Small intestine (tissue), 7 donors: ENCODE measurements at regions not wholly inside any gene's neighbourhood (a gene's known extent, or its start where the extent isn't known, plus 50 kb on each side); places are given as distances from the start of the nearest gene placed in this dataset.
A peak's percentile ranks its signal among the peaks of the same experiment; 100 is the strongest.

Source experiments
- DNase-seq, 2 donors: peaks; one replicate each; pipeline versions ENCODE4 v3.0.0 to v3.0.0-alpha.2; 2013
- FAIRE-seq: peaks from 2 replicates; lab custom pipeline; 2012; peaks lifted over from hg19 to GRCh38; lab: Jason Lieb, UNC
- H3K27ac ChIP-seq, 3 donors: one replicate each; pipeline ENCODE4 v1.5.1; 2013; ENCODE audit warnings: low read length in 2 of 3, mild to moderate bottlenecking in 2 of 3, control low read depth in 1 of 3, inconsistent platforms in 1 of 3, low read depth in 1 of 3, moderate library complexity in 1 of 3
- H3K27me3 ChIP-seq, 3 donors: one replicate each; pipeline ENCODE4 v1.6.1; 2013; ENCODE audit warnings: low read length in 3 of 3, inconsistent platforms in 1 of 3; ENCODE audit not compliant: control insufficient read depth in 3 of 3, insufficient read depth in 3 of 3
- H3K36me3 ChIP-seq, 3 donors: one replicate each; pipeline ENCODE4 v1.6.1; 2013; ENCODE audit warnings: low read length in 3 of 3, inconsistent platforms in 1 of 3, low read depth in 1 of 3, mild to moderate bottlenecking in 1 of 3, moderate library complexity in 1 of 3; ENCODE audit not compliant: control insufficient read depth in 3 of 3, insufficient read depth in 2 of 3
- H3K4me1 ChIP-seq, 3 donors: one replicate each; pipeline ENCODE4 v1.6.1; 2013; ENCODE audit warnings: low read length in 2 of 3, inconsistent platforms in 1 of 3, low read depth in 1 of 3, mild to moderate bottlenecking in 1 of 3, moderate library complexity in 1 of 3; ENCODE audit not compliant: control insufficient read depth in 3 of 3, insufficient read depth in 2 of 3
- H3K4me3 ChIP-seq, 3 donors: one replicate each; pipeline ENCODE4 v1.5.1; 2013; ENCODE audit warnings: low read length in 3 of 3, control low read depth in 1 of 3, inconsistent platforms in 1 of 3, low read depth in 1 of 3, mild to moderate bottlenecking in 1 of 3, moderate library complexity in 1 of 3
- H3K9me3 ChIP-seq, 2 donors: one replicate each; pipeline ENCODE4 v1.6.1; 2013; ENCODE audit warnings: low read depth in 1 of 2, low read length in 1 of 2; ENCODE audit not compliant: control insufficient read depth in 2 of 2, insufficient read depth in 1 of 2
- WGBS, 3 donors: extraction: QIAGEN DNeasy Blood & Tissue Kit; methylation state at CpG; one replicate each; pipeline ENCODE4 v1.1.7; 2013; 5-methylcytosine and 5-hydroxymethylcytosine counted together
- donor health status: healthy with polysubstance abuse.
- donor health status: control.
- donor health status: control.
- donor health status: Bipolar disorder and iron deficiency.
- donor health status: healthy.

DNA sequence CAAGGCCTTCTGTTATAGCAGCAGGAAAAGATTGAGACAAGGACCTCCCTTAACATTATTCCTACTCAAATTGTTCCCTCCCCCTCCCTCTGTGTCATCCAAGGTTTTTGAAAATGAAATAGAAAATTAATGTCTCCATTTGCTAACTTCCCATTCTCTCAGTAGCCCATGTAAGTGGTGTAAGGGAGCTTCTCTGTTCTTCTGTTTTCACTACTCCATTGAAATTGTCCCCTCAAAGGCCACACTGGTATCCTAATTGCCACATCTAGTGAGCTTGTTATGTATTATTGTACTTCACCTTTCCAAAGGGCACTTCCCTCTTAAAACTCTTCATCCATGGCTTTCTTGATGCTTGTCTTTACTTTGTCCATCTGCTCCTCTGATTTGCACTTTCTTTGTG, 131.2 kb upstream of the PIK3R1 start:
- Histone ChIP-seq H3K4me1 (no peaks in the 10 kb centered on the region), H3K4me3 (no peak overlapping the region), H3K36me3 (no peaks in the 10 kb centered on the region), H3K27me3 (no peaks in the 10 kb centered on the region), H3K27ac (no peak overlapping the region), H3K9me3 (no peaks in the 10 kb centered on the region)
- DNase-seq (no peak), FAIRE-seq (no peak)

DNA sequence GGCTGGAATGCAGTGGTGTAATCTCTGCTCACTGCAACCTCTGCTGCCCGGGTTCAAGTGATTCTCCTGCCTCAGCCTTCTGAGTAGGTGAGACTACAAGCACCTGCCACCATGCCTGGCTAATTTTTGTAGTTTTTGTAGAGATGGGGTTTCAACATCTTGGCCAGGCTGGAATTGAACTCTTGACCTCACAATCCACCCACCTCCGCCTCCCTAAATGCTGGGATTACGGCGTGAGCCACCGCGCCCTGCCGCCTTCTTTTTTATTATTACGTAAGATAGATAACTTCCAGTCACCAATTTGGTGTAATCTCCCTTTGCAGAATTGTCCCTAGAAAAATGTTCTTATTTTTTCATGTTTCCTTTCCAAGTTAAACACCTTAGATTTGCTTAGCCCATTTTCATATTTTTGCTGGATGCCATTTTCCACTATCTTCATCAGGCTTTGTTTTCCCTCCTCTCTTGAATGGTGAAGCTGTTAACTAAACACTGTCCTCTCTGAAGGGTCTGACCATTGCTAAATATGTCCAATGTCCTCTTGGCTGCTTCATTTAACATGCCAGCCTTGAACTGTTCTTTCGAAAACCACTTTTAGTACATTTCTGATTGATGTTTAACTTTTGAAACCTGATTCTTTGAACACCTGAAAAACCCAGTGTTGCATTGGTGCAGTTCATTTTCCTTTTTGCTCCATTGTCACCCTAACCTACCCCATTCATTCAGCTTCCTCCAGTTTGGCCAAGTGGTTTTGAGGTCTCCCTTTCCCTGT, 135.1 kb upstream of the PIK3R1 start:
- WGBS, 3 donors = 74 to 81% (median 78%) methylated on average over 9 of the region's 9 CpGs
- H3K4me3 ChIP-seq = no peak overlapping the region
- H3K27me3 ChIP-seq = no peaks in the 10 kb centered on the region
- H3K4me1 ChIP-seq = no peaks in the 10 kb centered on the region
- DNase-seq = no peak
- H3K27ac ChIP-seq = no peak overlapping the region
- no peaks in the 10 kb centered on the region for H3K36me3 ChIP-seq
- no peak for FAIRE-seq
- no peaks in the 10 kb centered on the region for H3K9me3 ChIP-seq

DNA sequence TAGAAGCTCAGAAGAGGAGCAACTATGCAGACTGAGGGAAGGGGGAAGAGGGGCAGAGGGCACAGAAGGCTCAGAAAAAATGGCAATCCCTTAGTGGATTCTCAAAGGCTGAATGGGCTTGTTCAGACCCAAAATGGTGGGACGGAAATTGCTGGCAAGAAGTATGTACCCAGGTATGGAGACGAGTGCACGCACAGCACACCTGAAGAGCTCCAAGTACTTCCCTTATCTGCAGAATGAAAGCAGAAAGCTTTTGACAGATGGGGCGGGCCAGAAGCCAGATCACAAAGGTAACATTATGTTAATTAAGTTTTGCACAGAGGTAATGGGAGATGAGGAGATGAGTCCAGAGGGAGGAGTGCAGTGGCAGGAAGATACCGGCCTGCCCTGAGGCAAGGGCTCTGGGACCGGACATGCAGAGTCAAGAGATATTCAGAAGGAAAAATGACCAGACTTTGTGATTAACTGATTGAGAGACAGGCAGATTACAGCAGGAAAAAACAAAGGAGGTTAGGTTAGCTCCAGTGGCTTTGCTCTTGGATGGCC, 138.1 kb upstream of the PIK3R1 start:
- H3K27ac ChIP-seq = no peak overlapping the region
- no peaks in the 10 kb centered on the region for H3K36me3 ChIP-seq
- DNase-seq = peak in 1 of 2 donors; percentile 28
- 32 to 78% (median 52%) methylated on average over 6 of the region's 6 CpGs for WGBS, 3 donors
- no peaks in the 10 kb centered on the region for H3K9me3 ChIP-seq
- peaks cover 0 to 5% (median 0%) of the 10 kb centered on the region in 3 donors for H3K4me1 ChIP-seq
- no peaks in the 10 kb centered on the region for H3K27me3 ChIP-seq
- no peak overlapping the region for H3K4me3 ChIP-seq
- FAIRE-seq = no peak

DNA sequence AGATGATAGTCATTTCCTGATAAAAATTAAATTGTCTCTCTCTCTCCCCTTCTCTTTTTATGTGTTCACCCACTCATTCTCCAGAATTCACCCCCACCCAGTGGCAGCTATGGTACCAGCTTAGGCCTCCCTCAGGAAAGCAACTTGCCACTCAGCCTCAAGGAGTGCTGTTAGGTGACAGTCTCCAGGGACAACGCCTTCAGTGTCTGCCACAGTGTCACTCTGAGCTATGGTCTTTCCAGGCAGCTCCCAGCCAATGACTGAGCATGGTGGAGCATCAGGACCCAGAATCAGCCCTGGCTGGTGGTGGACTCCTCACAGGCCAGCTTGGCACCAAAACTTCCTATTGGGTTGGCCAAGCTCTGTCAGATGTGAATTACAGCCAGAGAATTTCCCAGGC, 140.9 kb upstream of the PIK3R1 start:
- DNase-seq = no peak
- H3K36me3 ChIP-seq = no peaks in the 10 kb centered on the region
- H3K27me3 ChIP-seq = no peaks in the 10 kb centered on the region
- no peaks in the 10 kb centered on the region for H3K9me3 ChIP-seq
- WGBS, 3 donors = 61 to 80% (median 75%) methylated on average over 1 of the region's 1 CpG
- no peak overlapping the region for H3K4me3 ChIP-seq
- no peak for FAIRE-seq
- H3K4me1 ChIP-seq = peaks cover 0 to 5% (median 0%) of the 10 kb centered on the region in 3 donors
- no peak overlapping the region for H3K27ac ChIP-seq

DNA sequence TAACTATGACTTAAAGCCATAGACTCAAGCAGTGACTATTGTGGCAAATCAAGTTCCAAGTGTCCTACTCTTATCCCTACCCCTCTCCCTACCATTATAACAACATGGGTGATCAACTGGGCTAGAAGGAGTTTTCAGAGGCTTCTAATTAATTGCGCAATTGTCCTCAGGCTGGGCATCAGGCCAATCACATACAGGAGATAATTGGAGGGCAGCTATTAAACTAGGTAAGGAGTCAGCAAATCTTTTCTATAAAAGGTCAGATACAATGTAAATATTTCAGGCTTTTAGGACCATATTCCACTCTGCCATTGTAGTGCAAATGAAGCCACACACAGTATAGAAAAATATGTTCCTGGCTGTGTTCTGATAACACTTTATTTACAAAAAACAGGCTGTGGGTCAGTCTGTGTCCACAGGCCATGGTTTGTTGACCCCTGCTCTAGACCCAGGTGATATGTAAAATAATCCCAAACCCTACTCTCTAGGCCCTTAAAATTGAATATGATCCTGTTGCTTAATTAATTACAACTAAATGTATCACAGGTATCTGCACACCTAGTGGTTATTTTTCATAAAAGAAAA, 141.4 kb upstream of the PIK3R1 start:
- no peaks in the 10 kb centered on the region for H3K27me3 ChIP-seq
- WGBS, 3 donors = 10 to 60% (median 52%) methylated on average over 1 of the region's 1 CpG
- no peak overlapping the region for H3K27ac ChIP-seq
- no peak overlapping the region for H3K4me3 ChIP-seq
- DNase-seq = peak in 1 of 2 donors; percentile 81
- no peaks in the 10 kb centered on the region for H3K36me3 ChIP-seq
- H3K4me1 ChIP-seq = peaks cover 0 to 5% (median 0%) of the 10 kb centered on the region in 3 donors
- no peaks in the 10 kb centered on the region for H3K9me3 ChIP-seq
- FAIRE-seq = no peak

DNA sequence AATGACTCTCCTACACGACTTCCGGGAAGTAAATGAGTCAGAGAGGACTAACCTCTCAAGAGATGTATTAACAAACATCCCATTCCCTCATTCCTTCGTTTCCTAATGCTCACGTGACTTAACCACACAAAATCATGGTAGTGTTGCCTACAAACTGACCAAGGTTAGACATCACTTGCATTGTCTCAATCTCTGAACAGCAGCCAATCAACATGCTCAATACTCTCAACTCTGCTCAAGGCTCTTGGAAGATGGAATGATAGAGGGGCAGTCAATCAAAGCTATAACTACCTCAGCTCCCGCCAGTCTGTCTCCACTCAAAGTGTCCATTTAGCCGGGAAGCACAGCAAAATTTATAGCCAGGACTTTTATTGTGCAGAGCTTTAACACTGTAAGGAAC, 143.8 kb upstream of the PIK3R1 start:
- H3K36me3 ChIP-seq = no peaks in the 10 kb centered on the region
- no peak for FAIRE-seq
- no peak for DNase-seq
- WGBS, 3 donors = 75 to 86% (median 78%) methylated on average over 6 of the region's 6 CpGs
- H3K27ac ChIP-seq = no peak overlapping the region
- no peak overlapping the region for H3K4me3 ChIP-seq
- no peaks in the 10 kb centered on the region for H3K27me3 ChIP-seq
- peaks cover 0 to 2% of the 10 kb centered on the region in 2 donors for H3K9me3 ChIP-seq
- H3K4me1 ChIP-seq = peaks cover 0 to 5% (median 0%) of the 10 kb centered on the region in 3 donors

DNA sequence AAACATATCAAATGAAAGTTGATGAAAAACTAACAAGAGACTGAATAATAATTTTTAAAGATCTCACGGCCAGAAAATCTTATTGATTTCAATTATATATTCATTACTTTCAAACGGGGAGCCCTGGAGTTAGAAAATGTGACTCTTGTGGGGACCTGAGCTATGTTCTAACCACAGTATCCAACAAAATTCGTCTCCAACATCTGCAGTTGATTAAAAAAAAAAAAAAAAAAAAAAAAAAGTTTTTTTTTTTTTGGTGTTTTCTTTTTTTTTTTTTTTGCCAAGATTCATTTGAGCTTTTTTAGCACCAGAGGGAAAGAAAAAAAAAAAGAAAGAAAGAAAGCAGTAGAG, 144.3 kb upstream of the PIK3R1 start:
- 68 to 78% (median 73%) methylated on average over 3 of the region's 3 CpGs for WGBS, 3 donors
- Histone ChIP-seq H3K27ac (no peak overlapping the region), H3K9me3 (peaks cover 0 to 2% of the 10 kb centered on the region in 2 donors), H3K4me1 (peaks cover 0 to 5% (median 0%) of the 10 kb centered on the region in 3 donors), H3K27me3 (no peaks in the 10 kb centered on the region), H3K36me3 (no peaks in the 10 kb centered on the region), H3K4me3 (no peak overlapping the region)
- DNase-seq (no peak), FAIRE-seq (no peak)

DNA sequence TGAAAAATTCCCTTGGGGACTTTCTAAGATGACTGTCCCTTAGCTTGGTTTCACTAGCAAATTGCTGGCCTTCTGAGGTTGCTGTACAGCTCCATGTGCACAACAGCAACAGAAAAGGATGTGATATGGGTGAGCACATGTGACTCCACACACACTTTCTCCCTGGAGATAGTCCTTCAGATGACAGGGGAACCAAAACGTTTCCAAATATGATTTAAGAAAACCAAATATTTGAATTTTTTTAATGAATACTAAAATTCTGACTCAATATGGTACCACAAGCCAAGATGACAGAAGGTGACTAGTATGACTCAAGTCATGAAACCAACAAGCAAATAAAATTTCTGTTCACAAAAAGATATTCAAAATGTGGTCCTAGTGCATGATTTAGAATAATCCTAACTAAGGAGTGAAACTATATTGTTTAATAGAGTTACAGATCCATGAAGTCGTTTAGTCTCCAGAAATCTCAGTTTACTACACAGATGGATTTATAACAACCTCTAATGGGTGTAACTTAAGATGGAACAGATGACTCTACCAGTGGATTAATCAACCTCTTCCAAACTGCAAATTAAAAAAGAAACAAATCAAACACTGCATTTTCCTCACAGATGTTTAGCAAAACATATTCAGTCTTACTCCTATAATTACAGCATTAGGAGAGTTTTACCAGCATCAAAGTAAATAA, 144.8 kb upstream of the PIK3R1 start:
- Histone ChIP-seq H3K36me3 (no peaks in the 10 kb centered on the region), H3K4me3 (no peak overlapping the region), H3K4me1 (peaks cover 0 to 5% (median 0%) of the 10 kb centered on the region in 3 donors), H3K9me3 (peaks cover 0 to 2% of the 10 kb centered on the region in 2 donors), H3K27ac (no peak overlapping the region), H3K27me3 (no peaks in the 10 kb centered on the region)
- FAIRE-seq (no peak), DNase-seq (no peak)
- 44 to 62% (median 48%) methylated on average over 2 of the region's 2 CpGs for WGBS, 3 donors
